PFSK-1 (cell line): ENCODE measurements at regions not wholly inside any gene's neighbourhood (a gene's known extent, or its start where the extent isn't known, plus 50 kb on each side); places are given as distances from the start of the nearest gene placed in this dataset.

ENCODE experiments used
- FOXP2 ChIP-seq: optimal IDR thresholded peaks from 2 replicates; pipeline ENCODE3; 2011; ENCODE audit warnings: borderline replicate concordance, control low read depth, inconsistent platforms; ENCODE audit not compliant: insufficient read depth; ENCODE audit errors: extremely low read length, extremely low read depth
- POLR2AphosphoS5 ChIP-seq: IDR thresholded peaks from 2 replicates; pipeline ENCODE4 v1.6.1; 2012; ENCODE audit warnings: low read depth, mild to moderate bottlenecking, control low read depth, low read length, moderate library complexity
- SIN3A ChIP-seq: IDR thresholded peaks from 2 replicates; pipeline ENCODE4 v1.6.1; 2012; ENCODE audit warnings: mild to moderate bottlenecking, low read length, moderate library complexity, borderline replicate concordance; ENCODE audit not compliant: insufficient read depth
- TAF1 ChIP-seq: IDR thresholded peaks from 2 replicates; pipeline ENCODE4 v1.6.1; 2012; ENCODE audit warnings: low read length, control low read depth, borderline replicate concordance; ENCODE audit not compliant: insufficient read depth
- TF ChIP-seq, protein P1 (sequence below), 2 experiments: IDR thresholded peaks; 2 replicates each; pipeline versions ENCODE4 v1.6.1 to v1.8.0; 2011 to 2012; ENCODE audit warnings: low read depth in 2 of 2, low read length in 2 of 2, control low read depth in 1 of 2, inconsistent platforms in 1 of 2, mild to moderate bottlenecking in 1 of 2, moderate library complexity in 1 of 2; ENCODE audit not compliant: insufficient read depth in 1 of 2

DNA sequence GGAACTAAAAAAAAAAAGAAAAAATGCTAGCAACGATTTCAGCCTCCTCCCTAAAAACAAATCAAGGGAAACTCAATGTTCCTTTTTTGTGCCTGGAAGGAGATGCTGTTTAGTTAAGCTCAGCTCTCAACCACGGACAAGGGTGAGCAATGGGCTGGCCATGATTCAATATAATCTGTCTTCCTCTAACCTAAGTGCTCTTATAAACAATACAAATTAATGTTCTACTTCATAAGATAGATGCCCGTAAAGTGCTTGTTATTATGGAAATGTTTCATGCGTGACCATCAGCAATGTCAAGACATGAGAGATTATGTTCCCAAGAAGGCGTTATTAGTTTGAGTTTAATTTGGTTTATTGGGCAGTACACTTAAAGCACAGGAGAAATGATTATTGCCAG lies 320.3 kb downstream of the SFMBT2 start:
- no peak for TF ChIP-seq TAF1
- no peak for TF ChIP-seq POLR2AphosphoS5
- TF ChIP-seq FOXP2: no peak
- no peak for TF ChIP-seq SIN3A
- TF ChIP-seq, protein P1, sequence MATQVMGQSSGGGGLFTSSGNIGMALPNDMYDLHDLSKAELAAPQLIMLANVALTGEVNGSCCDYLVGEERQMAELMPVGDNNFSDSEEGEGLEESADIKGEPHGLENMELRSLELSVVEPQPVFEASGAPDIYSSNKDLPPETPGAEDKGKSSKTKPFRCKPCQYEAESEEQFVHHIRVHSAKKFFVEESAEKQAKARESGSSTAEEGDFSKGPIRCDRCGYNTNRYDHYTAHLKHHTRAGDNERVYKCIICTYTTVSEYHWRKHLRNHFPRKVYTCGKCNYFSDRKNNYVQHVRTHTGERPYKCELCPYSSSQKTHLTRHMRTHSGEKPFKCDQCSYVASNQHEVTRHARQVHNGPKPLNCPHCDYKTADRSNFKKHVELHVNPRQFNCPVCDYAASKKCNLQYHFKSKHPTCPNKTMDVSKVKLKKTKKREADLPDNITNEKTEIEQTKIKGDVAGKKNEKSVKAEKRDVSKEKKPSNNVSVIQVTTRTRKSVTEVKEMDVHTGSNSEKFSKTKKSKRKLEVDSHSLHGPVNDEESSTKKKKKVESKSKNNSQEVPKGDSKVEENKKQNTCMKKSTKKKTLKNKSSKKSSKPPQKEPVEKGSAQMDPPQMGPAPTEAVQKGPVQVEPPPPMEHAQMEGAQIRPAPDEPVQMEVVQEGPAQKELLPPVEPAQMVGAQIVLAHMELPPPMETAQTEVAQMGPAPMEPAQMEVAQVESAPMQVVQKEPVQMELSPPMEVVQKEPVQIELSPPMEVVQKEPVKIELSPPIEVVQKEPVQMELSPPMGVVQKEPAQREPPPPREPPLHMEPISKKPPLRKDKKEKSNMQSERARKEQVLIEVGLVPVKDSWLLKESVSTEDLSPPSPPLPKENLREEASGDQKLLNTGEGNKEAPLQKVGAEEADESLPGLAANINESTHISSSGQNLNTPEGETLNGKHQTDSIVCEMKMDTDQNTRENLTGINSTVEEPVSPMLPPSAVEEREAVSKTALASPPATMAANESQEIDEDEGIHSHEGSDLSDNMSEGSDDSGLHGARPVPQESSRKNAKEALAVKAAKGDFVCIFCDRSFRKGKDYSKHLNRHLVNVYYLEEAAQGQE (IDR thresholded peaks at IDR 0.05; ENCODE audit: insufficient read depth in 1 of 2, low read depth in 2 of 2, low read length in 2 of 2): no peak

DNA sequence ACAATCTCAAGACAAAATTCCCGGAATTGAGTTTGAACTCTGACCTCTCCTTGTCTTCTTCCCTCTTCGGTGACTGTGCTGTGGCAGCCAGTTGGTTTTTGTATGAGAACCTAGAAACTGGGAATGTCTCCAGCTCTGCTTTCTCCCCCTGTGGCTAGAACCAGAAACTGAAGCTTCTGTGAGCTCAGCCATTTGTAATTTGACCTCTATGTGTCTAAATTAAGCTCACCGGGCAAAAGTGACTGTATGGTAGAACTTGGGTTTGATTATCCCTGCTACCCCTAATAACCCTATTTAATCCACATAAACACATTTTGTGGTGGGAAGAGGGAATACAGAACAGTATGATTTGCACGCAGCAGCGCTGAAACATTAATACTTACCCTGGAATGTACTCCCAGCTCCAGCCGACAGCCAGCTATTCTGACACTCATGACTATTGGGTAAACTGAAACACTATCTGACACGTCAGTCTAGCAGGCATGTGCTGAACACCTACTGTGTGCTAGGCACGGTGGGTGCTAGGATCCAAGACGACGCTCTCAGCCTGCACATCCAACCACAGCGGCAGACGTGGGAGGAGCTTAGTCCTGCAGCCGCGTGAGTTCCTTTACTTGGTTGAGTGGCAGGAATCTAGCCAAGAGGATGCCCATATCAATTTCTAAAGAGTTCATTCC lies 324.8 kb downstream of the SFMBT2 start:
- TF ChIP-seq POLR2AphosphoS5 (no peak), SIN3A (no peak), FOXP2 (no peak), TAF1 (no peak)
- TF ChIP-seq, protein P1 (IDR thresholded peaks at IDR 0.05; ENCODE audit: insufficient read depth in 1 of 2, low read depth in 2 of 2, low read length in 2 of 2): no peak

DNA sequence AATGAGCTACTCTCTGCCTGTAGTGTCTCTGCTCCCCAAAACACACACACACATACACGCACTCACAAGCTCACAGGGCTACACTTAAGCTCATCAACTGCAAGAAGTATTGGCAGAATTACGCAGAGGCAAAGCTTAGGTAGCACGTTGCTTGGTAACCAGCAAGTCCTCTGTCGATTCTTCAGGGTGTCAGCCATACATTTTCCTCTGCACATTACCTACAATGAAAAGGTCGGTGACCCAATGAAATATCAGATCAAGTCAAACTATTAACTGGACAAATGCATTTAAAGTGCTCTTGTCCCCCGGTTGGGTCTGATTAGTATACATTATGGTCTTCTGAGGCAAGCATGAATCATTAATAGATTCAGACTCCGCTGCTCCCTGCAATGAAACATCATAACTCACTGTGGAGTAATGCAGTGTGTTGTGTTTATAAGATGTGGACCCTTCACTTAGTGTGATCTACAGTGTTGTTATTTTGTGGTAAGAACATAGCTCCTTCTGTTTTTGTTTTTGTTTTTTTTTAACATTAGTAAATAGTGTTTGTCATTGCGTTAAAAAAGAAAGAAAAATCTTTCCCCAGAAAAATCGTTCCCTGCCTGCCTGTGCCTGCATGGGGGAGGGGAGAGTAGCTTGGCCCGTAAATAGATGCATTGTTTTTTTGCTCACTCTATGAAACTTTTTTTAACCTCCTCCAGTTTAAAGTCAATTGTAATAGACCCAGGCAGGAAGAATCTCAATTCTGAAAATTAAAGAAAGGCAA lies 325.5 kb downstream of the SFMBT2 start:
- TF ChIP-seq, protein P1 (IDR thresholded peaks at IDR 0.05; ENCODE audit: insufficient read depth in 1 of 2, low read depth in 2 of 2, low read length in 2 of 2): no peak
- TF ChIP-seq POLR2AphosphoS5: no peak
- no peak for TF ChIP-seq FOXP2
- TF ChIP-seq SIN3A: no peak
- no peak for TF ChIP-seq TAF1

DNA sequence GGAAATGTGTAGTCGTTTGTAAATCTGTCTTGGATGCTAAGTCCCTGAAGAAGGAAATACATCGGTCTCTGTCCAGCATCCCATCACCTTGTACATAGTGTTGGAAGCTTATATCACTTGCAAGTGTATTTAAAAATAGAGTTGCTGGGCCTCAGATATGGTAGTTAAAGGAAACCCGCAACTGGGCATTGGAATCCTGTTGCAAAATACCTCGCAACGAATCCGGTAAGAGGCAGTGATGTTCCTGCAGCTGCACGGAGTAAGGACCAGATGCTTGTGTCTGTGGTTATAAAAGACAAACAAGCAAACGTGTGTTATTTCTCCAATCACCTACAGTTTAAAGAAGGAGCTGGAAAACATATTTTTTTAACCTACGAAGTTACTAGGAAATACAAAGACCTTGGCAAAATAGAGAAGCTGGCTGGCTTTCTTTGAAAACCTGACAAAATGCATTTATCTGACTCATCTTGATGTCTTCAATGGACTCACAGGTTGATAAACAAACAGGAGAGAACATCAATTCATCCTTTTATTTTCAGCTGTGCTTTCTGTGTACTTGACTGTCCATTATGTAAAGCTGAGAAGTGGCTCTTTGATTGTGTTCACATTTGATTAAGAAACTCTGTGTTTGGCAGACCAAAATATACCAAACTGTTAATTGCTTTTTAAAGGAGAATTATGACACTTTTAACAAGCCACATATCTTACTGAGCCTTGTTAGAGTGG lies 326.4 kb downstream of the SFMBT2 start:
- TF ChIP-seq SIN3A: no peak

DNA sequence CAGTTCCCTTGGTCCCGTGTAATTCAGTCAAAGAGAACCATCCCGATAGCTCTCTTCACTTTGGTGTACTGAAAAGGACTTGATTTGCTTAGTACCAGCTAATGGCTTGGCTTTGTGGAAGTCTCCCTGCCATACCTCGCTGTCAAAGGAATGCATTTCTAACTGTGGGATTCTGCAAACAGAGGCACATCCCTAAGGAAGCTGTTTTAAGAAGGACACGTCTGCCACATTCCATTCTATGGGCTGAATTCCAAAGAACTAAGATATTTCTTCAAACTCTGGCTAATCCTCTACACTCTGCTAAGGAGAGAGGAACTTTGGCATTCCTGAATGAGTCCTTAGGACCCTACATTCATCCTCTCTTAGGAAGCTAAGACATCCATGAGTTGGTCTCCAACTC lies 327.9 kb downstream of the SFMBT2 start:
- no peak for TF ChIP-seq TAF1
- TF ChIP-seq SIN3A: no peak
- TF ChIP-seq POLR2AphosphoS5: no peak
- TF ChIP-seq FOXP2: no peak
- TF ChIP-seq, protein P1 (IDR thresholded peaks at IDR 0.05; ENCODE audit: insufficient read depth in 1 of 2, low read depth in 2 of 2, low read length in 2 of 2): no peak
